Muscle layer of colon (tissue), 2 donors: ENCODE measurements at regions not wholly inside any gene's neighbourhood (a gene's known extent, or its start where the extent isn't known, plus 50 kb on each side); places are given as distances from the start of the nearest gene placed in this dataset.
"Not testable (repeated sequence)": the region's sequence is repeated elsewhere in the genome, so short reads cannot be mapped to it uniquely, and the experiment has no call there.

Experiments
- H3K27ac ChIP-seq: one replicate; pipeline ENCODE4 v1.7.0; 2013; ENCODE audit warnings: low read depth, mild to moderate bottlenecking, low read length, moderate library complexity
- H3K27me3 ChIP-seq, 2 donors: one replicate each; pipeline ENCODE4 v1.7.0; 2013; ENCODE audit warnings: low read length in 2 of 2, mild to moderate bottlenecking in 2 of 2; ENCODE audit not compliant: insufficient read depth in 2 of 2, control insufficient read depth in 1 of 2
- H3K36me3 ChIP-seq: one replicate; pipeline ENCODE4 v1.7.0; 2013; ENCODE audit warnings: mild to moderate bottlenecking, low read length; ENCODE audit not compliant: insufficient read depth
- H3K4me1 ChIP-seq: one replicate; pipeline ENCODE4 v1.7.0; 2013; ENCODE audit warnings: mild to moderate bottlenecking, low read length; ENCODE audit not compliant: insufficient read depth
- H3K4me3 ChIP-seq, 2 donors: one replicate each; pipeline ENCODE4 v1.7.0; 2013; ENCODE audit warnings: low read length in 2 of 2, low read depth in 1 of 2, mild to moderate bottlenecking in 1 of 2, moderate library complexity in 1 of 2
- H3K9ac ChIP-seq: one replicate; pipeline ENCODE4 v1.7.0; 2013; ENCODE audit warnings: low read length
- H3K9me3 ChIP-seq: one replicate; pipeline ENCODE4 v1.7.0; 2013; ENCODE audit warnings: mild to moderate bottlenecking, low read length
- donor health status: abdominal sarcoma.
- donor health status: Adenocarcinoma of cecum.

DNA sequence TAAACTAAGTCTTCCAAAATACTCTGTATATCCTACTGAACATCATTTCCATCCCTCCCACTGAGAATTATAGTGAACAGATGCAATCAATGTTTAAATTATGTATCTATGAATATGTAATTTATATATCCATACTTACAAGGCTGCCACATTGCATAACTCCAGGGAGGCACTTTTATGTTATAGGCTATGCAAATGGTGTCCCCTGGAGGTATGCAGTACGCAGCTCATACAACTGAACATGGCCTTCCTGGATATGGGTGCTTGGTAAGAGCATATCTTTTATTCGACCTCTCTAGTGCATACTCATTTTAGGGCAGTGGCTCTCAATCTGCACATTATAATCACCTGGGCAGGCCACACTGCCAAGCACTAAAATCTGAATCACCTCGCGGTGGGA, 127.3 kb downstream of the BANF2 start:
- Histone ChIP-seq H3K27ac (no peak overlapping the region), H3K4me3 (no peak overlapping the region), H3K9ac (no peak overlapping the region), H3K9me3 (no peaks in the 10 kb centered on the region), H3K36me3 (no peaks in the 10 kb centered on the region), H3K4me1 (peaks cover 4% of the 10 kb centered on the region), H3K27me3 (no peaks in the 10 kb centered on the region)

DNA sequence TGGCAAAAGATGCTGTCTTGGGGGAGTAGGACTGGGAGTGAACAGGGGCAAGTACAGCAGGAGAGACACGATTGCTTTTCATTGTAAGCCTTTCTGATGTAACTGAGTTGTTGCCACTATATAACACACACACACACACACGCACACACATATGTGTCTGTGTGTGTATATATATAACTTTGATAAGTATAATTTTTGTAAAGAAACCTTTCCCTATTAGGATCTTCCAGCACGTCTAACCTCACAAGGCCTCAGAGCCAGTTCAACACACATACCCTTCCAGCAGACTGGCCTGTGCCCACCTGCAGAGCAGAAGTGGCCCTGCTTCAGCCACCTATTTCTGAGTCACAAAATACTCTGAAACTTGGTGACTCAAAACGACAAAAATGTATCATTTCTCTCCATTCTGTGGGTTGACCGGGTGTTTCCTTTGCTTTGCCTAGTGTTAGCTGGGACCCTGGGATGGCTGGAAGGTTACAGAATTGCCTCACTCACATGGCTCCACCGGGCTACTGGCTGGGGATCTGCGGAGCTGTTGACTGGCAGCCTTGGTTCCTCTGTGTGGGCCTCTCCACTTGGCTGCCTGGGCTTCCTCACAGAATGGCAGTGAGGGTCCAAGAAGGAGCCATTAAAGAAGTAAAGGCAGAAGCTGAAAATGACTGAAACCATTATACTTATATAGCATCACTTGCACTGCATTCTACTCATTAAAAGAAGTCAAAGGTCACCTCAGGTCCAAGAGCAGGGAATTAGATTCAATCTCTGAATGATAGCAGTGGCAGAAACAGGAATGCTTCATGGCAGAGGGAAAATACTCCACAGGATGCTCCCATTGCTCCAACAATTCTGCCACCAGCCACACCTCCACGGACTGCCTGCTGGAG, 126.4 kb downstream of the BANF2 start:
- H3K4me1 ChIP-seq, result peaks cover 6% of the 10 kb centered on the region
- no peak overlapping the region for H3K27ac ChIP-seq
- H3K9ac ChIP-seq, result no peak overlapping the region

DNA sequence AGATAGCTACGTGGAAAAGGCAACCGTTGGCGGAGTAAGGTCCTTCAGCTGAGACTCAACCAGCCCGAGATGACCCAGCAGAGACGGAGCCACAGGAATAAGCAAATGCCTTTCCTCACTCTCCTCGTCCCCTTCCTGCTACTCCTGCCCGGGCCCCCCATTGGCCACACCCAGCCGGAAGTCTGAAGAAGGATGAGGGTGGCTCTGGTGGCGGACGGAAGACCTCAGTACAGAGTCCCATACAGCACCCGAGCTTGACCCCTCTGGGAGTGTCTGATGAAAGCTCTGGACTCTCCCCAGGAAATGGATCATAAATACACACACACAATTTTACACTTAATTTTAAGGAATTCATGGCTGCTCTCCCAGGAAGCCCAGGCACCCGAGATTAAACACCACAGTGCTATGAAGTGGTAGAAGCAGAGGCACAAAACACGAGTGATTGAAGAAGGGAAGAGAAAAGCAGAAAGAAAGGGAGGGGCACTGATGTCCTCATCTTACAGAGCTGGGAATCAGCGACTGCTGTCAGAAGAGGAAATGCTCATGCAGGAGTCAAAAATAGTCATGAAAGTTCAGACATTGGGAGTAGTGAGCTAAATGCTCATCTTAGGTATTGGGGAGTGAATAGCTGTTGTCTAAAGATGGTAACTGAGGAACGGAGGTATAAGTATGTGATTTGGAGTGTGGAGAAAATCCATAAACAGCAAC, 125.6 kb downstream of the BANF2 start:
- H3K9ac ChIP-seq, result no peak overlapping the region
- no peaks in the 10 kb centered on the region for H3K9me3 ChIP-seq
- no peaks in the 10 kb centered on the region for H3K36me3 ChIP-seq
- no peak overlapping the region for H3K27ac ChIP-seq
- peaks cover 6% of the 10 kb centered on the region for H3K4me1 ChIP-seq
- no peak overlapping the region for H3K4me3 ChIP-seq
- H3K27me3 ChIP-seq, result no peaks in the 10 kb centered on the region

More for the DNA sequence above, 126.4 kb downstream of the BANF2 start:
- no peak overlapping the region for H3K4me3 ChIP-seq
- no peaks in the 10 kb centered on the region for H3K9me3 ChIP-seq
- no peaks in the 10 kb centered on the region for H3K36me3 ChIP-seq
- H3K27me3 ChIP-seq, result no peaks in the 10 kb centered on the region

DNA sequence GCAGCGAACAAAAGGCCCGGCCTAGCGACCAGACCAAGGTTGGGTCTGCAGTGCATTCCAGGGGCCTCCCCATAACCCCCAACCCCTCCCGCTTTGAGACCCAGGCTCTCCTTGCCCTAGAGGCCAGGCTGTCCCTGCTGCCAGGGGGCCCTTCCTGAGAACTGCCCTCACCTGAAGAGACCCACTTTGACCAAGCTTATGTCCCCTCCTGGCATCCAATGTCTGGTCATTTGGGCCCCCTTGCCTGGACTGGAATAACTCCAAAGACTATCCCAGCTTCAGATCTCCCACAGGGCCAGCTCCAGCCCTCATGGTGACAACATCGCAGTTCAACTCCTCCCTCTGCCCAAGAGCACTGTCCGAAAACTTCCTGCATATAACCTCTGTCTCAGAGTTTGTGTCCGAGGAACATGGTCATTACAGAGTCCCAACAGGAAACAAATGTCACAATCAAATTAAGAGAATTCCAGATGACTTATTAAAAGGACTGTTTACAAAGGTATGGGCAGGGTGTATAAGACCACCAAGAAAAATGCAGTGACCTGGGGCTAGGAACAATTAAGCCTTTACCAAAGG, 125.0 kb downstream of the BANF2 start:
- H3K27ac ChIP-seq, result no peak overlapping the region
- H3K9me3 ChIP-seq, result no peaks in the 10 kb centered on the region
- H3K36me3 ChIP-seq, result no peaks in the 10 kb centered on the region
- H3K9ac ChIP-seq, result no peak overlapping the region
- peaks cover 6% of the 10 kb centered on the region for H3K4me1 ChIP-seq
- no peaks in the 10 kb centered on the region for H3K27me3 ChIP-seq
- H3K4me3 ChIP-seq, result no peak overlapping the region

DNA sequence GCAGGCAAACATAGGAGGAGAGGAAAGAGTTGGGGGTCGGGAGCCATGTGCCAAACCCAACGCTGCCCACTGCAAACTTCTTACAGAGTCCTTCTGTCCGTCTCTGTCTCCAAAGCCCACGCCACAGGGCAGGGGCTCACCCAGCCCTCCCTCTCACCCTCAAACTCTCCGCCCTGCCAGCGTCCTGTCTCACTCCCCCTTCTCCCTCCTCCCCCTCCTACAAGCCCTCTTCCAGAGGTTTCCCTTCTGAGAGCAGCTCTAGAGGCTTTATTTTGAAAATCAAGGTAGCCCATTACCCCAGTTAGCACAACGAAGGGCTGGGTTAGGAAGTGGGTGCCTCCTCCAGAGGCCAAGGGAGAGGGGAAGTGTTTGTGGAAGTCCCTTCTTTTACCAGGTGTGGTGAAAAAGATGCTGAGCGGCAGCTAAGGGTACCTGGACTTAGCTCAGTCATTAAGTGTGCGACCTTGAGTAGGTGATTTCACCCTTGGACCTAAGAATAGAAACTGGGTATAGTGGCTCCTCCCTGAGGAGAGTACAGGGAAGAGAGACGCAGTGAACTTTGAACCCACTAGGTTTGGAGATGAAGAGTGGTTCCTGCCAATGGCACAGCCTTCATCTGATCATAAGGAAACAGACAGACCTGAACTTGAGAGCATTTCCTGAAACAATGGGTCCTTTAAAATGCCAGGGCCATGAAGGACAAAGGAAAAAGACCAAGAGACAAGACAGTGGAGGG, 123.8 kb downstream of the BANF2 start:
- Histone ChIP-seq H3K4me3 (no peak overlapping the region), H3K27me3 (no peaks in the 10 kb centered on the region), H3K9ac (no peak overlapping the region), H3K9me3 (peaks cover 5% of the 10 kb centered on the region), H3K36me3 (no peaks in the 10 kb centered on the region), H3K27ac (peak overlapping the region; percentile 0), H3K4me1 (peaks cover 6% of the 10 kb centered on the region)

DNA sequence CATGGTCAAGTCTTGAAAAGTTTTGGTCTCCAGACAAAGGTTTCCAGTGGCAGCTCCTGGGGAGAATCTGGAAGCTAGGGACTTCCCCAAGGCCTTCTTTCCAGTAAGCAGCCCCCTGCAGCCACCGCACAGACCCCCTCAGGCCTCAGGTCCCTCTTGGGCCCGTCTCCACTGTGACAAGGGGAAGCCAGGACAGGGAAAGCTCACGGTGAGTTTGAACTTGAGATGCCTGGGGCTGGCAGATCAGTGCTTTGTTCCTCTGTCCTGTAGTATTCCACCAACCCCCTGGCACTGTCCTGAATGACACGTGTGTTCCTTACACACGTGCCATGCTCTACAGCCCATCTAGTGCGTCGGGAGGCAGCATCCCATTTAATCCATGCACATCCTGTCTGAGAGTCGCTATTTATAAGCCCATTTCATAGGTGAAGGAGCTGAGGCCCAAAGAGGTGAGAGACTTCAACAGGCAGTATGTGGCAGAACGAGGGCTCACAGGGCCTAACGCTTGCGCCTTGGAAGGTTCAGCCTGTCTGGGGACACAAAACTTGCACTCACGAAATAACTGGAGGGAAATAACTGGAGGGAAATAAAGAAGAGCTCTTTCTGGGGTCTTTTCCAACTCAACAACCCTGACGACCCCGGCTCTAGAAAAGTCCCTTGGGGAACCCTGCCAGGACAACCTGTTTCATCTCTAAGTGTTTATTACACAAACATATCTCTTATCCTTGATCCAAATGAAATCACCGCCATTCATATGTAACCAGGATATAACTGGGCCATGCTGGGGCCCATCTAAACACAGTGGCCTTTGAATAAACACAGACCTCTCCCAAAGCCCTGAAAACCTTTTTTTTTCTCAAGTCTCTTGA, 123.0 kb downstream of the BANF2 start:
- Histone ChIP-seq H3K27me3 (no peaks in the 10 kb centered on the region), H3K27ac (no peak overlapping the region), H3K4me1 (peaks cover 6% of the 10 kb centered on the region), H3K36me3 (no peaks in the 10 kb centered on the region), H3K4me3 (no peak overlapping the region), H3K9ac (no peak overlapping the region), H3K9me3 (peaks cover 5% of the 10 kb centered on the region)

DNA sequence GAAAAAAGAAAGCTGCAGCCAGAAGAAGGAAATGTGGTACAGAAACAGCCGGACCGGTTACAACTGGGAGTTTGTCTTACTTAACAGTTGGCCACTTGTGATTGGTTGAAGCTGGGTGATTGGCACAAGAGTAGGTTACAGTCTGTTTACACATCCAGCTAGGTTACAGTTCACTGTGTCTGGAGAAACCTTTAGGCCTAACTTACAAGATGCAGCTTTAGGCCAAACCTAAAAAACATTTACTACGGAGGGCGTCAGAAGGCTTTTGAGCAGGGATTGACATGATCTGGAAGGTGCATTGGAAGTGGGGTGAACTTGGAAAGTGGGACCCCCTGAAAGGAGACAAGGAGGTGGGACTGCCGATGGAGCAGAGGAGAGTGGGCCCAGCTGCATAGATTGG, 122.3 kb downstream of the BANF2 start:
- peaks cover 6% of the 10 kb centered on the region for H3K4me1 ChIP-seq
- H3K27me3 ChIP-seq, result no peaks in the 10 kb centered on the region

DNA sequence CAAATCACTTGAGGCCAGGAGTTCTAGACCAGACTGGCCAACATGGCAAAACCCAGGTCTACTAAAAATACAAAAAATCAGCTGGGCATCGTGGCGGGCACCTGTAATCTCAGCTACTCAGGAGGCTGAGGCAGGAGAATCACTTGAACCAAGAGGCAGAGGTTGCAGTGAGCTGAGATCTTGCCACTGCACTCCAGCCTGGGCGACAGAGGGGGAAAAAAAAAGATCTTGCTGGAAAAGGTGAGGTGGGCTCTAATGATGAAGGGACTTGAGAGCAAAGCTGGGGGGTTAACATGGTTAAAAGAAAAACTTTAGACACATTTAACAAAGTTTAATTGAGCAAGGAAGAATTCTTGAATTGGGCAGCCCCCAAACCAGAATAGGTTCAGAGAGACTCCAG, 121.8 kb downstream of the BANF2 start:
- H3K4me1 ChIP-seq, H3K27me3 ChIP-seq, H3K9ac ChIP-seq, H3K36me3 ChIP-seq, H3K27ac ChIP-seq, H3K9me3 ChIP-seq, H3K4me3 ChIP-seq: not testable (repeated sequence)

More for the DNA sequence above, 122.3 kb downstream of the BANF2 start:
- no peak overlapping the region for H3K4me3 ChIP-seq
- no peaks in the 10 kb centered on the region for H3K36me3 ChIP-seq
- peaks cover 5% of the 10 kb centered on the region for H3K9me3 ChIP-seq
- no peak overlapping the region for H3K9ac ChIP-seq
- H3K27ac ChIP-seq, result no peak overlapping the region

DNA sequence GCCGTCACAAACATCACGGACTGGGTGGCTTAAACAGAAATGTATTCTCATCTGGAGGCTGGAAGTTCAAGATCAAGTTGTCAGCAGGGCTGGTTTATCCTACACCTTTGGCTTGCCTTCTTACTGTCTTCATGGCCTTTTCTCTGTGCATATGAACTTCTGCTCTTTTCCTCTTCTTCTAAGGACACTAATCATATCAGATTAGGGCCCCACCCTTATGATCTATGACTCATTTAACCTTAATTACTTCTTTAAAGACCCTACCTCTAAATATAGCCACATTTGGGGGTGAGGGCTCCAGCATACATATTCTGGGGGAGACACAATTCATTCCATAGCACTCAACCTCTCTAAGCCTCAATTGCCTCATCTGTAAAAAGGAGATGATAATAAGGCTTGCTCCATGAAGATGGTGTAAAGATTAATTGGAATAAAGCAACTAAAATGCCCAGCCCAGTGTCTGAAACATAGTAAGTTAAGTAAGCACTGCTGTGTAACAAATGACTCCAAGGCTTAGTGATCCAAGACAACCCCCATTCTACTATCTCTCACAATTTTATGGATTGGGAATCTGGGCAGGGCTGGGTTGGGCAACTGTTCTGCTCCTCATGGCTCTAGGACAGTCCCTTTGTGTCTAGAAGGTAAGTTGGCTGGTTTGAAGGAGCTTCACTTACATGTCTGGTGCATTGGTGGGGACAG, 119.8 kb downstream of the BANF2 start:
- Histone ChIP-seq H3K4me3 (no peak overlapping the region), H3K9me3 (peaks cover 5% of the 10 kb centered on the region), H3K36me3 (no peaks in the 10 kb centered on the region), H3K27me3 (no peaks in the 10 kb centered on the region), H3K27ac (no peak overlapping the region), H3K4me1 (peaks cover 6% of the 10 kb centered on the region), H3K9ac (no peak overlapping the region)

DNA sequence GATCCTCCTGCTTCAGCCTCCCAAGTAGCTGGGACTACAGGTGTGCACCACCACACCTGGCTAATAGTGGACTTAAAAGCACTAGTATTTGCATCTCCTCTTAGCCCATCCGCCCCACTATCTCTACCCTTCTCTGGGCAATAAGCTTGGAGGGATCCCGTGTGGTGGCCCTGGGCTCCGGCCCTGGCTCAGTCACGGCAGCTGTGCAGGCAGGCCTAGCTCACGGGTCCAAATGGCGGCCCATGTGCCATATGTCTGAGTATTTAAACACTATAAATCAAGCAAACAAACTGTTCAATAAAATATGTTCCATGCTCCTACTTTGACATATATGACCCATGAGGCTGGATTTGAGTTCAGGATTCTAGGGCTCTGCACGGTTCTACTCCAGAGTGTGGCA, 118.4 kb downstream of the BANF2 start:
- Histone ChIP-seq H3K9ac (no peak overlapping the region), H3K27me3 (no peaks in the 10 kb centered on the region), H3K9me3 (peaks cover 5% of the 10 kb centered on the region), H3K36me3 (no peaks in the 10 kb centered on the region), H3K4me1 (peaks cover 6% of the 10 kb centered on the region), H3K4me3 (no peak overlapping the region), H3K27ac (no peak overlapping the region)
